Adrenal gland (tissue), 5 donors: ENCODE measurements at regions not wholly inside any gene's neighbourhood (a gene's known extent, or its start where the extent isn't known, plus 50 kb on each side); places are given as distances from the start of the nearest gene placed in this dataset.

Experiments
- POLR2A ChIP-seq, 2 donors: fragments of 450-650 bp; IDR thresholded peaks; one replicate each; pipeline ENCODE4 v1.6.1; 2017; ENCODE audit warnings: antibody characterized with exemption in 2 of 2, mild to moderate bottlenecking in 2 of 2, moderate library complexity in 1 of 2
- TF ChIP-seq, protein P1 (sequence below), 6 experiments: fragments of 450-650 bp in 4 of 6; fragments of 200-600 bp in 2 of 6; sonication (generic) in 1 of 6; IDR thresholded peaks; 1 replicate in 5 of 6; 2 replicates in 1 of 6; pipeline versions ENCODE4 v1.5.1 to v1.8.0; 2016 to 2021; ENCODE audit warnings: antibody characterized with exemption in 6 of 6, mild to moderate bottlenecking in 2 of 6, moderate library complexity in 1 of 6
- donor health status: DM: no; HTN: no; CAD: no.

DNA sequence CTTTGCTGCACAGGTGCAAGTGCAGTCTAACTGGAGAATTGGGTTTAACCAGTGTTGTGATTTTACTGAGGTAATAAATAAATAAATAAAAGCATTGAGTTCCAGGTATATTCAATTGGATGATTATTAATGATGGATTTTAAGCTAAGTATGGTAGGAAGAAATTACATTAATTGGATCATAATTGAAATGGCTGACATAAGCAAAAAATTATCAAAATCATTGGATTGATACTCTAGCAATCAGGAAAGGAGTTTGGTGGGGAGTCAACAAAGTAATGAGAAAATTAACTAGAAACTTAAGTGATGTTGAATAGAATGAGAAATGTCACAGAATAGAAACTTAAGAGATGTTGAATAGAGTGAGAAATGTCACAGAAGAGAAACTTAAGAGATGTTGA is 981.9 kb downstream of the SI start:
- TF ChIP-seq, protein P1, sequence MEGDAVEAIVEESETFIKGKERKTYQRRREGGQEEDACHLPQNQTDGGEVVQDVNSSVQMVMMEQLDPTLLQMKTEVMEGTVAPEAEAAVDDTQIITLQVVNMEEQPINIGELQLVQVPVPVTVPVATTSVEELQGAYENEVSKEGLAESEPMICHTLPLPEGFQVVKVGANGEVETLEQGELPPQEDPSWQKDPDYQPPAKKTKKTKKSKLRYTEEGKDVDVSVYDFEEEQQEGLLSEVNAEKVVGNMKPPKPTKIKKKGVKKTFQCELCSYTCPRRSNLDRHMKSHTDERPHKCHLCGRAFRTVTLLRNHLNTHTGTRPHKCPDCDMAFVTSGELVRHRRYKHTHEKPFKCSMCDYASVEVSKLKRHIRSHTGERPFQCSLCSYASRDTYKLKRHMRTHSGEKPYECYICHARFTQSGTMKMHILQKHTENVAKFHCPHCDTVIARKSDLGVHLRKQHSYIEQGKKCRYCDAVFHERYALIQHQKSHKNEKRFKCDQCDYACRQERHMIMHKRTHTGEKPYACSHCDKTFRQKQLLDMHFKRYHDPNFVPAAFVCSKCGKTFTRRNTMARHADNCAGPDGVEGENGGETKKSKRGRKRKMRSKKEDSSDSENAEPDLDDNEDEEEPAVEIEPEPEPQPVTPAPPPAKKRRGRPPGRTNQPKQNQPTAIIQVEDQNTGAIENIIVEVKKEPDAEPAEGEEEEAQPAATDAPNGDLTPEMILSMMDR (IDR thresholded peaks at IDR 0.05) = no peak
- no peak for TF ChIP-seq POLR2A (IDR thresholded peaks at IDR 0.05)
